HG02981 (cell line): ENCODE measurements at regions not wholly inside any gene's neighbourhood (a gene's known extent, or its start where the extent isn't known, plus 50 kb on each side); places are given as distances from the start of the nearest gene placed in this dataset.
A peak's percentile ranks its signal among the peaks of the same experiment; 100 is the strongest.

Experiments used
- ATAC-seq: cut with Tn5 transposase; IDR thresholded peaks from one replicate; pipeline ENCODE4 v1.9.1; 2021; ENCODE audit warnings: mild to moderate bottlenecking, moderate library complexity; ENCODE audit not compliant: unreplicated experiment

GRCh38 chr1:67559222-67559700, 125.7 kb upstream of the GADD45A start:
- ATAC-seq, result no peak

DNA sequence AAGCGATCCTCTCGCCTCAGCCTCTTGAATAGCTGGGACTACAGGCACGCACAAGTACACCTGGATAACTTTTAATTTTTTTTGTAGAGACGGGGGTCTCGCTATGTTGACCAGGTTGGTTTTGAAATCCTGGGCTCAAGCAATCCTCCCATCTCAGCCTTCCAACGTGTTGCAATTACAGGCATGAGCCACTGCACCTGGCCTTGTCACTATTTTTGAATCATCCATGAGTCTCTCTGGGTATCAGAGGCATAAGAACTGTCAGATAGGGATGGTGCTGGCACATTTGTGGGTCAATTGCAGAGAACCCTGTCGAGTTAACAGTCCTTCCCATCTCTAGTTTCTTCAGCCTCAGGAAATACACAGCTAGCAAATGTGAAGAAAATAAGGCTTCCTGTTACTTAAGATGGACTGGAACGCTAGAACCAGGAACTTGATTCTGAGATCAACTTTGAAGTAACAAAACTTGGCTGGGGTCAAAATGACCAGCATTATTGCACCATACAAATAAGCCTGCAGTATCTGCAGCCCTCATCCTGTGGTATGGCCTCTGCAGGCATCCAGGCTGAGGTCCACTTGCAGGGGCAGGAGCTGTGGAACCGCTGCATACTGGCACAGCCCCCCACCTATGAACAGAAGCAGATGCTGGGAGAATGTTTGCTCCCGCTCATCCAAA, 124.3 kb upstream of the GADD45A start:
- no peak for ATAC-seq

GRCh38 chr1:67561704-67562113, 123.3 kb upstream of the GADD45A start:
- ATAC-seq, result peak; percentile 86

DNA sequence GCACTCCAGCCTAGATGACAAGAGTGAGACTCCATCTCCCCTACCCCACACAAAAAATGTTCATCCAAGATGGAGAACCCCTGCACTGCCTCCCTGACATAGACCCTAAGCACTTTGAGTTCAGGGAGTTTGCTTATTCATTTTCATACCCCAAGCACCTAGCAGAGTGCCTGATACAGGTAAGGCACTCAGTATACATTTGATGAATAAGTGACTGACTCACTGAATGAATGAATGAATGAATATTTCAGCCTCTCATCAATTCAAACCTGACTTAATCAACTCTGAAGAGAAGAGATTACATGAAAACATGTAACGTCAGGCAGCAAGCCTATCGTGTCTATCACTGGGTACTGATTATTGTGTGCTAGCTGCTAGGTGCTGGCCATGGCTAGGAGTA, 121.3 kb upstream of the GADD45A start:
- no peak for ATAC-seq

- no peak for ATAC-seq
These were observed 120.8 kb upstream of the GADD45A start for GRCh38 chr1:67564193-67564592.

DNA sequence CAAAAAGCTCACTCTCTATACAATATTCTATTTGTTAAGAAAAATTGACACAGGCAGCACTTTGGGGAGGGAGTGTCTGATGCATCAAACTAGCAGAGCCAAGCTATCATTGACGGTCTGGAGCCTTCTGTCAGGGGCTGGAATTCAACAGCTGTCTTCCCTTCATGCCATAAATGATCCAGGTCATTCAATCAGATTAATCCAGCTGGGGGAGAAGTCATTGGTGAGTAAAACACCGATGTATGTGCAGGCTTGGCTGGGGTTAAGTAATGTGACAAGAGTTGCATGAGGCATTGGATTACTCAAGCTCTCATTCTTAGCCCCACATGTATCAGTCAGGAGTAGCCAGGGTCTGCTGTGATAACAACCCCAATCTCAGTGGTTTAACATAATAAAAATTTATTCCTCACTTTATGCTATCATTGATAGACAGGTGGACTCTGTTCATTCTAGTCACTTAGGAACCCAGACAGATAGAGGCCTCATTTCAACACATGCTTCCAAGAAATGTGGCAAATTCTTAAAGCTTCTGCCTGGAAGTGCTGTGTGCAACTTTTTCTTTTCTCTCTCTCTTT, 118.1 kb upstream of the GADD45A start:
- no peak for ATAC-seq

GRCh38 chr1:67570486-67571143, 114.4 kb upstream of the GADD45A start:
- ATAC-seq, result no peak

DNA sequence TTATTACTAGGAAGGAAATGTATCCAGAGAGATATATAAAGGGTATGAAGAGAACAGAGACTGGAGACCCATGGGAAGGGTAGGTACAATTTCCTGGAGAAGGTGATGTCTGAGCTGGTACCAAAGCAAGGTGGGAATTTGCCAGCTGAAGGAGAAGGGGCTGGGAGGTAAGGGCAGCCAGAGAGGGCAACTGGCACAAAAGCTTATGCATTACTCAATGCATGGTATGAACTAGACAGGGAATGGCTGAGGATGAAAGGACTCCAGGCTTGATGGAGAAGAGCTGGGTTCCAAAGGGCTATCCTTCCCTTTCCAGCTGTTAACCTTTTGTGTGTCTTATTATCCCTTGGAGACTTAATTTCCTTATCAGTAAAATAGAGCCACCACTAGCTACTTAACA, 113.6 kb upstream of the GADD45A start:
- ATAC-seq, result no peak

GRCh38 chr1:67571901-67572593, 113.0 kb upstream of the GADD45A start:
- ATAC-seq, result no peak

DNA sequence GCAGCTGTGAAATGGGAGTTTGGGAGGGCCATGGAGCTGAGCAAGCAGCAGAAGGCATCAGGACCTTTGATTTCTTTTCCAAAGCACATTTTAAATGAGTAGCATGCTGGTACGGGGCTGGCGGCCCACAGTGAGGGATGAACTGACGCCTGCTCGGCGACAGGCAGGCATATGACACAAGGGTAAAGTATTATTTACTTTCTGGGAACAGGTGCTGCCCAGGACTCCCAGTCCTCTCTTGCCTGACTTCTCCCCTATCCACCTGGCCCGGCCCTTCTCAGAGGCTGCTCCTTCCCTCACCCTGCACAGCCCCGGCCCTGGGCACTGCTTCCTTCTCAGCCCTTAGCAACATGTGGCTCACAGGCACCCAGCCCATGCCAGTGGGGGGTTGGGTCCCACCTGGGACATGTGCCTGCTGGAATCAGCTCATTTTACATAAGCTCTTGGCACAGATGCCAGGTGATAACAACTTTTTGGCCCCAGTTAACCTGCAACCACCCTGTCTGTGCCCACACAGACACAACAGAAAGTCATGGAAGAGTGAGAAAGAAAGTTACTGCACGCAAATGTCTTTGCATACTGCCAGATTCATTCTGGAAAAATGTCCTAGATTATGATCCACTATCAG, 112.3 kb upstream of the GADD45A start:
- no peak for ATAC-seq

- no peak for ATAC-seq
These were observed 111.6 kb upstream of the GADD45A start for GRCh38 chr1:67573311-67573872.

DNA sequence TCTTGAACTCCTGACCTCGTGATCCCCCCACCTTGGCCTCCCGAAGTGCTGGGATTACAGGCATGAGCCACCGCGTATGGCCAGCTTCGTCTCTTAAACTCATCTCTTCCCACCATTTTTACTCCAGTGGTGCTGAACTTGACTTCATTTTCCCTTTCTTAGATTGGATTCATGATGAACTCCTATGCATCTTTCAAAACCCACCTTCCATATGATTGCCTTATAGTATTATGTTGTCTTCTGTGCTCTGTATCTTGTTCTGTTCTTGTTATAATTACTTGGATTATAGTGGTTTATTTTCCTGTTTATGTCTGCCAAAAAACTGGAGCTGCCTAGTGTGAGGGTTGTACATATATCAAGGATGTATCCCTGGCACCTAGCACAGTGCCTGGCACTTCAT, 110.8 kb upstream of the GADD45A start:
- ATAC-seq, result no peak

GRCh38 chr1:67575861-67576260, 109.1 kb upstream of the GADD45A start:
- ATAC-seq, result no peak

DNA sequence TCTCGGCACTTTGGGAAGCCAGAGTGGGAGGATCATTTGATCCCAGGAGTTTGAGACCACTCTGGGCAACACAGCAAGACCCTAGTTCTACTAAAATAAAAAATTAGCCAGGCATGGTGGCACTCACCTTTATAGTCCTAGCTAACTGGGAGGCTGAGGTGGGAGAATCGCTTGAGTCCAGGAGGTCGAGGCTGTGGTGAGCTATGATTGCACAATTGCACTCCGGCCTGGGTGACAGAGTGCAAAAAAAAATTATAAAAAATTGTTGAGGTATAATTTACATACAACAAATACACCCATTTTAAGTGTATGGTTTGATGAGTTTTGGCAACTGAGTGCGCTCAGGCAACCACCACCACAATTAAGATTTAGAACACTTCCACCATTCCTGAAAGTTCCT, 108.5 kb upstream of the GADD45A start:
- ATAC-seq, result no peak

DNA sequence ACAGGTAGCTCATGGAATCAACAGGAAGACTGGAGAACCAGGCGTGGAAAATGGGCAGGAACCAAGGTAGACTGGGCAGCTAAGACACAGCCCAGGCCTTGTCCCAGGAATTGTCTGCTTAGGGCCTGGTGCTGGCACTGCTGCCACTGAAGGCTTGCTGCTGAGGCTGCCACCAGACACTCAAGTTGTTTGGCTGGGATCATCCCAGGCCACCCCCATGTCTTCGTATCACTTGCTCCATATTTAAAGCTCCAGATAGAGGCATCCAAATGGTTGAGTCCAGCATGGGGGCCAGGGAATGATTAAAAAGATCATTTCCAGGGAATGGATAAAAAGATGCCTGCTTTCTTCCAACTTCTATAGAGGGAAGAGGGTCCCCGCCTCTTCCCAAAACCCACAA, 107.4 kb upstream of the GADD45A start:
- no peak for ATAC-seq

DNA sequence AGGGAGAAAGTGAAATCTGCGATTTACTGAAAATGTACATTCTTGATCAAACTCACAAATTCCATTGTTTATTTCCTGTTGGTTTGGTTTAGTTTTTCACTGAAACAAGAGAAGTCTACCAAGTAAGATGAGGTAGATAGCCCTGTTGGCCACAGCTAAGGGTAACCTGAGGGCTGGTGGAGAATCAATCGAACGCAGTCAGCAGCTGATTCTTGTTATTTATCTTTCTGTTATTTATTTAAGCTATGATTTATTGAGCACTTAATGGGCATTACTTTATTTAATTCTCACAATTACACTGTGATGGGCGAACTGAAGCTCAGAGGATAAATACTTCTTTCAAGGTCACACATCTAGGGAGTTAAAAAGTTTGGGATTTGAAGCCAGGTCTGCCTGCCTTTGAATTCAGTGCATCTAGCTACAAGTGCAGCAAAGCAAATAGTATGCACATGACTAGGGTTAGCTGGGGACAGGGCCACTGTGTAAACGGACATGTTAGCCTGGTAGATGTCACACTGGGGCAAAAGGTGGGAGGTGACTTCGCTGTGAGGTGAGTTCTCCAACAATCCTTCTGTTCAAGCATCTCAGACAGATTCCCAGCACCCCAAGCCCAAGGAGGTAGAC, 106.5 kb upstream of the GADD45A start:
- no peak for ATAC-seq

- no peak for ATAC-seq
These were observed 105.2 kb upstream of the GADD45A start for GRCh38 chr1:67579623-67580394.

- no peak for ATAC-seq
These were observed 104.2 kb upstream of the GADD45A start for GRCh38 chr1:67580691-67581403.
